Breast epithelium (tissue), 4 donors: ENCODE measurements at regions not wholly inside any gene's neighbourhood (a gene's known extent, or its start where the extent isn't known, plus 50 kb on each side); places are given as distances from the start of the nearest gene placed in this dataset.

Experiments
- DNase-seq, 2 donors: peaks; one replicate each; pipeline ENCODE4 v3.0.0-alpha.2; 2019; ENCODE audit warnings: low spot score in 2 of 2
- H3K27ac ChIP-seq, 2 donors: fragments of 200-600 bp; sonication (generic) in 1 of 2; one replicate each; pipeline ENCODE4 v1.5.1; 2016 to 2019; ENCODE audit warnings: mild to moderate bottlenecking in 1 of 2
- H3K27me3 ChIP-seq, 2 donors: fragments of 200-600 bp; sonication (generic) in 1 of 2; one replicate each; pipeline versions ENCODE4 v1.5.1 to v1.6.0; 2017 to 2019; ENCODE audit warnings: control low read depth in 1 of 2, mild to moderate bottlenecking in 1 of 2
- H3K36me3 ChIP-seq: fragments of 200-600 bp; one replicate; pipeline ENCODE4 v1.5.1; 2019
- H3K4me1 ChIP-seq, 2 donors: fragments of 200-600 bp; sonication (generic); one replicate each; pipeline ENCODE4 v1.5.1; 2016 to 2019; ENCODE audit warnings: control low read depth in 1 of 2
- H3K4me3 ChIP-seq, 3 donors: fragments of 200-600 bp; sonication (generic); 1 replicate in 2 of 3; 2 replicates in 1 of 3; pipeline ENCODE4 v1.5.1; 2016 to 2019; ENCODE audit warnings: mild to moderate bottlenecking in 3 of 3, moderate library complexity in 2 of 3
- H3K9me3 ChIP-seq, 2 donors: fragments of 200-600 bp; sonication (generic) in 1 of 2; one replicate each; pipeline ENCODE4 v1.5.1; 2016 to 2019; ENCODE audit warnings: control low read depth in 1 of 2
- POLR2A ChIP-seq: fragments of 450-650 bp; IDR thresholded peaks from one replicate; pipeline ENCODE4 v1.6.1; 2016; ENCODE audit warnings: antibody characterized with exemption, mild to moderate bottlenecking, moderate library complexity
- POLR2AphosphoS5 ChIP-seq, 3 donors: sonication (generic); formaldehyde crosslinking; IDR thresholded peaks; one replicate each; pipeline ENCODE4 v1.6.1; 2017; ENCODE audit warnings: antibody characterized with exemption in 3 of 3
- intact Hi-C: fragments of 100-400 bp; cut with DNase I; formaldehyde crosslinking; loops from one replicate; pipeline ENCODE4 v1.15.1; 2023; ENCODE audit warnings: low total_unique reads
- TF ChIP-seq, protein P1 (sequence below), 3 donors: fragments of 450-650 bp; IDR thresholded peaks; one replicate each; pipeline ENCODE4 v1.5.1; 2016 to 2017; ENCODE audit warnings: antibody characterized with exemption in 3 of 3, mild to moderate bottlenecking in 3 of 3, moderate library complexity in 3 of 3

DNA sequence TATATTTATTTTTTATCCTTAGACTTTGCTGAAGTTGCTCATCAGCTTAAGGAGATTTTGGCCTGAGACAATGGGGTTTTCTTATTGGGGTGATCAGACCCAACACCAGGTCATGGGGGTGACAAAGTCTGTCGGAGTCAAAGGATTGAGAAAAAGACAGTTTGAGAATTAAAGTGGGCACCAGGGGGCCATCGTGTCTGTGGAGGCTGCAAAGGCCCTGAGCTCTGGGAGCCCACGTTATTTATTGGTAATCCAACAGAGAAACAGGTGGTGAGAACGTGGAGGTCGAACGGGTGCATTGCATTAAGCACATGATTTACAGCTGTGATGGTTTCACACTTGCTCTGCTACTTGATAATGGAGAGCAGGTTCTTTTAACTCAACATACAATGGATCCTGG, 102.5 kb upstream of the CDH10 start:
- H3K4me3 ChIP-seq: no peak overlapping the region
- H3K27me3 ChIP-seq: no peaks in the 10 kb centered on the region
- TF ChIP-seq, protein P1, sequence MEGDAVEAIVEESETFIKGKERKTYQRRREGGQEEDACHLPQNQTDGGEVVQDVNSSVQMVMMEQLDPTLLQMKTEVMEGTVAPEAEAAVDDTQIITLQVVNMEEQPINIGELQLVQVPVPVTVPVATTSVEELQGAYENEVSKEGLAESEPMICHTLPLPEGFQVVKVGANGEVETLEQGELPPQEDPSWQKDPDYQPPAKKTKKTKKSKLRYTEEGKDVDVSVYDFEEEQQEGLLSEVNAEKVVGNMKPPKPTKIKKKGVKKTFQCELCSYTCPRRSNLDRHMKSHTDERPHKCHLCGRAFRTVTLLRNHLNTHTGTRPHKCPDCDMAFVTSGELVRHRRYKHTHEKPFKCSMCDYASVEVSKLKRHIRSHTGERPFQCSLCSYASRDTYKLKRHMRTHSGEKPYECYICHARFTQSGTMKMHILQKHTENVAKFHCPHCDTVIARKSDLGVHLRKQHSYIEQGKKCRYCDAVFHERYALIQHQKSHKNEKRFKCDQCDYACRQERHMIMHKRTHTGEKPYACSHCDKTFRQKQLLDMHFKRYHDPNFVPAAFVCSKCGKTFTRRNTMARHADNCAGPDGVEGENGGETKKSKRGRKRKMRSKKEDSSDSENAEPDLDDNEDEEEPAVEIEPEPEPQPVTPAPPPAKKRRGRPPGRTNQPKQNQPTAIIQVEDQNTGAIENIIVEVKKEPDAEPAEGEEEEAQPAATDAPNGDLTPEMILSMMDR (IDR thresholded peaks at IDR 0.05): no peak
- TF ChIP-seq POLR2AphosphoS5 (IDR thresholded peaks at IDR 0.05): no peak
- TF ChIP-seq POLR2A: no peak
- DNase-seq: no peak
- no peak overlapping the region for H3K27ac ChIP-seq
- no peaks in the 10 kb centered on the region for H3K4me1 ChIP-seq
- intact Hi-C loops: no loop called here
- no peaks in the 10 kb centered on the region for H3K9me3 ChIP-seq
- H3K36me3 ChIP-seq: no peaks in the 10 kb centered on the region

DNA sequence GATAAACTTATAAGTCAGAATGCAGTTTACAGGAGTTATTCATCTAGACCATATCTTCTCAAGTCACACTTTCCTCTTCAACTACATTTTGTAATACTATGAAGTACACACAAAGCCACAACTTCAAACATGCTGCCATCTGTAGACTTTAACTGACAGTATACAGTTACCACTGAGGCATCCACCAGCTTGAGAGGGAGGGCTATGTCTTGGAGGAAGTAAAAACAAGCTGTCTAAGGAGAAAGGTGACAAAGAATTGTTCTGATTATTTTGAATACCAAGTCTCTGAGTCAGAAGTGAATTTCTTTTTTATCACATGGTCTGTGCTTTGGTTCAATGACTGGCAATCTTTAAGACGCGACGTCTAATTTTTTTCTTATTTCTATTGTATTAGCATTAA, 97.6 kb upstream of the CDH10 start:
- intact Hi-C loops: no loop called here
- DNase-seq: no peak
- H3K27me3 ChIP-seq: no peaks in the 10 kb centered on the region
- no peaks in the 10 kb centered on the region for H3K36me3 ChIP-seq
- TF ChIP-seq POLR2AphosphoS5 (IDR thresholded peaks at IDR 0.05): no peak
- TF ChIP-seq, protein P1 (IDR thresholded peaks at IDR 0.05): no peak
- no peak for TF ChIP-seq POLR2A
- no peaks in the 10 kb centered on the region for H3K9me3 ChIP-seq
- no peak overlapping the region for H3K27ac ChIP-seq
- no peak overlapping the region for H3K4me3 ChIP-seq
- H3K4me1 ChIP-seq: no peaks in the 10 kb centered on the region

DNA sequence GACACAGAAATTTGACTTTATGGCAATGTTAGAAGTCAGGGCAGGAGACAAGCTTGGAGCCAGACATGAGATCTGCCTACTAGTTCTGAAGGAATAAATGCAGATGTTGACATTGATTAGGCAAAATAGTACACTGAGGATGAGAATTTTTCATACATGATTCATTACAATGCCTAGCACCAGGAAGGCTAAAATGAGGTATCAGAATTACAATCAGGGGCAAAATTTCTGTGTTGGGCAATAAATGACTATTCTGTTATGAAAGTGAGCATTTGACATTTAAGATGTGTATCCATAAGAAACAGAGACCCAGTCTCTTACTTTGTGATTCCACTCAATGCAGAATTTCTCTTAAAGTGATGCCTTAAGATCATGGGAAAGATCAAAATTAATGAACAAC, 92.4 kb upstream of the CDH10 start:
- H3K36me3 ChIP-seq: no peaks in the 10 kb centered on the region
- no peaks in the 10 kb centered on the region for H3K4me1 ChIP-seq
- no peak overlapping the region for H3K27ac ChIP-seq
- no peak overlapping the region for H3K4me3 ChIP-seq
- H3K27me3 ChIP-seq: no peaks in the 10 kb centered on the region
- no peak for DNase-seq
- intact Hi-C loops: no loop called here
- no peaks in the 10 kb centered on the region for H3K9me3 ChIP-seq
- TF ChIP-seq POLR2AphosphoS5 (IDR thresholded peaks at IDR 0.05): no peak
- TF ChIP-seq, protein P1 (IDR thresholded peaks at IDR 0.05): no peak

DNA sequence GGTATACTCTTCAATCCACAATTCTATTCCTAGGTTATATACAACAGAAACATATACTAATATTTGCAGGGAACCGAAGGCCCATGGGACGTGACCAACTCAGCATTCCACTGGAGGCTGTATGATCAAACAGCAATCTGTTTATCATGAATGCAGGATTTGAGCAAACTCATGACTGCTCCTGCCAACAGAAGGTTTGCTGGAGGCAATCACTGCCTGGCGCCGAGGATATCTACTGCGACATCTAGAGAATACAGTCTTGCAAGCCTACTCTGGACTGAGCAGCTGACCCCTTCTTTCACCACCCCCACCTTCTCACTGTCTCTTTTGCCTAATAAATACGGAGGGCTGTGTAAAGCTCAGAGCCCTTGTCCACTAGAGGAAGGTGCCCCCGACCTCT, 90.5 kb upstream of the CDH10 start:
- no peak overlapping the region for H3K27ac ChIP-seq
- H3K4me3 ChIP-seq: no peak overlapping the region
- TF ChIP-seq, protein P1 (IDR thresholded peaks at IDR 0.05): no peak
- TF ChIP-seq POLR2AphosphoS5 (IDR thresholded peaks at IDR 0.05): no peak
- no peak for TF ChIP-seq POLR2A
- no peak for DNase-seq
- no peaks in the 10 kb centered on the region for H3K27me3 ChIP-seq
- no peaks in the 10 kb centered on the region for H3K9me3 ChIP-seq
- H3K36me3 ChIP-seq: no peaks in the 10 kb centered on the region
- H3K4me1 ChIP-seq: no peaks in the 10 kb centered on the region
- intact Hi-C loops: no loop called here

DNA sequence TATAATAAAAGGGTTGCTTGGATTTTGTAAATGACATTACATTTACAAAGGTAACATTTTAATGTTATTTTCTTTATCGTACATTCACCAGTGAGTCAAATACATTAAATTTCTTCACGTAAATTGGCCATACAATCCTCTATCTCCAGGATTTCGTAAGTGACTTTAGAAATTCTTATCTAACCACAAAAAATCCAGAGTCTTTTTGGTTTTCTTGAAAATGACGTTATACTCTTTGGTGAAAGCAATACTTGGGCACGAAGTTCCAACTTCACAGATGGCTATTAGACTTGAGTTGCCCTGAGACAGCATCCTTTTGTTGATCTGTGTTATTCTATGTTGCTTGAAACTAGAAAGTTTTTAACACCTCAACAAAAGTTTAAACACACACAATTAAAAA, 87.4 kb upstream of the CDH10 start:
- H3K4me3 ChIP-seq: no peak overlapping the region
- no peaks in the 10 kb centered on the region for H3K27me3 ChIP-seq
- H3K4me1 ChIP-seq: no peaks in the 10 kb centered on the region
- DNase-seq: no peak
- no peaks in the 10 kb centered on the region for H3K36me3 ChIP-seq
- H3K9me3 ChIP-seq: no peaks in the 10 kb centered on the region
- TF ChIP-seq, protein P1 (IDR thresholded peaks at IDR 0.05): no peak
- TF ChIP-seq POLR2A: no peak
- TF ChIP-seq POLR2AphosphoS5 (IDR thresholded peaks at IDR 0.05): no peak
- intact Hi-C loops: no loop called here
- no peak overlapping the region for H3K27ac ChIP-seq
